Psoas muscle (tissue), 7 donors: ENCODE measurements at regions not wholly inside any gene's neighbourhood (a gene's known extent, or its start where the extent isn't known, plus 50 kb on each side); places are given as distances from the start of the nearest gene placed in this dataset.

Experiments
- ATAC-seq, 4 donors: fragments of 200-7000 bp; cut with Tn5 transposase; one replicate each; pipeline ENCODE4 v1.9.1; 2020; ENCODE audit warnings: moderate library complexity in 3 of 4, mild to moderate bottlenecking in 2 of 4
- DNase-seq, 2 donors: peaks; one replicate each; pipeline ENCODE4 v3.0.0-alpha.2; 2020
- H3K27ac ChIP-seq: fragments of 200-600 bp; one replicate; pipeline ENCODE4 v1.8.0; 2022
- H3K27me3 ChIP-seq, 3 donors: fragments of 200-600 bp in 1 of 3; one replicate each; pipeline versions ENCODE4 v1.6.1 to v1.8.0; 2013 to 2022; ENCODE audit warnings: low read length in 2 of 3, mild to moderate bottlenecking in 2 of 3, moderate library complexity in 1 of 3; ENCODE audit not compliant: insufficient read depth in 3 of 3
- H3K36me3 ChIP-seq, 2 donors: fragments of 200-600 bp in 1 of 2; one replicate each; pipeline versions ENCODE4 v1.6.1 to v1.8.0; 2013 to 2022; ENCODE audit warnings: low read depth in 1 of 2, mild to moderate bottlenecking in 1 of 2, moderate library complexity in 1 of 2; ENCODE audit not compliant: insufficient read depth in 1 of 2
- H3K4me1 ChIP-seq: fragments of 200-600 bp; one replicate; pipeline ENCODE4 v1.8.0; 2022
- H3K4me3 ChIP-seq: fragments of 200-600 bp; one replicate; pipeline ENCODE4 v1.8.0; 2022; ENCODE audit warnings: mild to moderate bottlenecking
- H3K9me3 ChIP-seq: fragments of 200-600 bp; one replicate; pipeline ENCODE4 v1.8.0; 2022
- CTCF ChIP-seq: fragments of 200-600 bp; IDR thresholded peaks from one replicate; pipeline ENCODE4 v1.8.0; 2022; ENCODE audit warnings: antibody characterized with exemption
- WGBS, 3 donors: extraction: QIAGEN DNeasy Blood & Tissue Kit; methylation state at CpG; one replicate each; pipeline versions ENCODE4 v1.1.6 to v1.1.7; 2013; 5-methylcytosine and 5-hydroxymethylcytosine counted together
- intact Hi-C, 2 donors: fragments of 100-400 bp; cut with DNase I; formaldehyde crosslinking; loops; one replicate each; pipeline versions ENCODE4 v1.11.0 to v1.14.2; 2022
- donor health status: healthy with polysubstance abuse.
- donor health status: DM: no; HTN: no; CAD: no; lungs with moderate emphysema.
- donor health status: Bipolar disorder and iron deficiency.
- donor health status: healthy.
- donor health status: DM: yes; HTN: yes; CAD: no.
- donor health status: DM: no; HTN: no; CAD: no.
- donor health status: DM: yes; HTN: yes; CAD: no.

GRCh38 chr20:8078528-8078914 is 53.5 kb upstream of the PLCB1 start:
- Histone ChIP-seq H3K9me3 (no peaks in the 10 kb centered on the region), H3K4me1 (no peaks in the 10 kb centered on the region), H3K4me3 (no peak overlapping the region), H3K27ac (no peak overlapping the region), H3K27me3 (no peaks in the 10 kb centered on the region), H3K36me3 (no peaks in the 10 kb centered on the region)
- intact Hi-C loops: no loop called here
- 44 to 65% (median 46%) methylated on average over 4 of the region's 4 CpGs for WGBS, 3 donors
- no peak for TF ChIP-seq CTCF
- DNase-seq (no peak), ATAC-seq (no peak)

GRCh38 chr20:8079976-8080375 is 52.1 kb upstream of the PLCB1 start:
- Histone ChIP-seq H3K4me1 (no peaks in the 10 kb centered on the region), H3K9me3 (no peaks in the 10 kb centered on the region), H3K4me3 (no peak overlapping the region), H3K36me3 (no peaks in the 10 kb centered on the region), H3K27ac (no peak overlapping the region), H3K27me3 (no peaks in the 10 kb centered on the region)
- no peak for TF ChIP-seq CTCF
- ATAC-seq (no peak), DNase-seq (no peak)
- intact Hi-C loops: no loop called here

- TF ChIP-seq CTCF: no peak
- Histone ChIP-seq H3K4me3 (no peak overlapping the region), H3K36me3 (no peaks in the 10 kb centered on the region), H3K9me3 (no peaks in the 10 kb centered on the region), H3K27me3 (no peaks in the 10 kb centered on the region), H3K4me1 (no peaks in the 10 kb centered on the region), H3K27ac (no peak overlapping the region)
- ATAC-seq (no peak), DNase-seq (no peak)
- intact Hi-C loops: no loop called here
These were observed 50.0 kb upstream of the PLCB1 start for GRCh38 chr20:8082025-8082424.
